ENCODE measurements at regions not wholly inside any gene's neighbourhood (a gene's known extent, or its start where the extent isn't known, plus 50 kb on each side); places are given as distances from the start of the nearest gene placed in this dataset.

DNA sequence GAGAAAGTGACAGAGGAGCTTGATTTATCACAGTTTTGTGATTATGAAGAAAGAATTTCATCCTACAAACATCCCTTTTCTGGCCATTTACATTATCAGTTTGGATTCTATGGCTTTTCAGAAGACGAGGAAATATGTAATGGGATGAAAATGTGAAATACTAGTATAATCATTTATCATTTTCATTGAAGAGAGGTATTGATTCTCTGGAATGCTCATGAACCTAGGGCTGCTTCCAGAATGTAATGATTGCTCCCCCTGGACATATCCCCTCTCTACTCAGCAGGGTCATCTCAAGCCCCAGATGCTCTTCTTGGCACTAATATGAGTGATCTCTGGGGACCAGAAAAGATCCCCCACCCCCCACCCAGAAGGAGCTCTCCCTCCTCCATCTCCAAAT is 106.7 kb upstream of the ZNF618 start:
- in situ Hi-C loops (cut with HindIII; ENCODE audit: low pct_ligation_motif_present, low pct_unique_long_range_greater_than_20kb, low sequenced_read_pairs), result no loop called here
- DNase-seq, result no peak

DNA sequence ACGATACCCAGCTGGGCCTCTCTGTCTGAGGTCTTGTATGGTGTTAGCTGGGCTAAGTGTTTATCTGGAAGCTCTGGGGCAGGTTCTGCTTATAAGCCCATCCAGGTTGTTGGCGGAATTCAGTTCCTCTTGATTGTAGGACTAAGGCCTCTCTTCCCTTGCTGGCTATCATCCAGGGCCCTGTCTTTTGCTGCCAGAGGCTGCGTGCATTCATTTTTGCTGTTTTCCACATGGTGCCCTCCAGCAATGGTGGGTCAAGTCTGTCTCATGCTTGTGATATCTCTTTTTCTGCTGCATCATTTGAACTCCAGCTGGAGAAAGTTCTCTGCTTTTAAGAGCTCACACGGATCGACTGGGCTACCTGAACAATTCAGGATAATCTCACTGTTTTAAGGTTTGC is 105.7 kb upstream of the ZNF618 start:
- in situ Hi-C loops (cut with HindIII; ENCODE audit: low pct_ligation_motif_present, low pct_unique_long_range_greater_than_20kb, low sequenced_read_pairs), result no loop called here
- DNase-seq, result no peak

DNA sequence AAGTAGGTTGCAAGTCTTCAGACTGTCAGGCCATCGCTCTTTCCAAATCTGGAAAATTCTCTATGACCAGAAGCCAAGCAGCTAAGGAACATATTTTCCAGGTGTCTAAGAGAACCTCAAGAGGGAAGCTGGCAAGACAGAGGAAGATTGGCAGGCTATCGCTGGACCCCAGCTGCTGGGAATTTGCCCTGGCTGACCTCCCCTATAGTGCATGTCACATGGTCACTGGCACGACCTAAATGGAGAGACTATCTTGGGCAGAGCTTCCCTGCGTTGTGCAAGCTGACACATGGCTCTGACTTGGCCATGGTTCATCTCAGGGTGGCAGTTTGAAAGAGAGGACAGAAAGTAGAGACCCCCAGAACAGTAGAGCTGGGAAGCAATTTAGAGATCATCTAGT is 104.9 kb upstream of the ZNF618 start:
- DNase-seq, result no peak
- in situ Hi-C loops (cut with HindIII; ENCODE audit: low pct_ligation_motif_present, low pct_unique_long_range_greater_than_20kb, low sequenced_read_pairs), result no loop called here

DNA sequence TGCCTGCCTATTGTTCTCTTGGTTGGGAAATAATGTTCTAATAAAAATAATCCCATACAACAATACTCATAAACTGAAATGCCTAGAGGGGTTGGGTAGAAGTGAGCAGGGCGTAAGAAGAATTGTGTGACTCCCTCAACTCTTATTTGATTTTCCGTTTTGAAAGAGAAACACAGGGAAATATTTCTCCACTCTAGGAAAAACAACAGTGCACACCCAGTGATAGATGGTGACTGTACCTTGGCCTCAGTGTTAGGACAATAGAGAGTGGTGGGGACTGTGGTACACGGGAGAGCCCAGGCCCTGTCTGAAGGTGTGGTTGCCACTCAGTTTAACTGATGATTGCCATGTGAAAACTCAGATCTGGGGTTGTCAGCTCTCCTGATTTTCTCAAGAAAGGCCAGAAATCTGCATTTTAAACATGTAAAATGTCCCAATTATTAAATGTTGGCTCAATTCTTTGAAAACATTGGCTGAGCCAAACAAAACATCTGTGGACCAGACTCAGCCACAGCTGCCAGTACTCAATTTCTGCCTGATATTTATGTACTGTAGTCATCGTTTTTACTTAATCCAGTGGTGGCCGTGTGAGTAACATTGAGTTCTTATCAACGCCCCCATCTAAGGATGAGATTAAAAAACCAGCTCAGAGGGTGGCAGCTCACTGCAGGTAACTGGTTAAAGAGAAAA is 103.8 kb upstream of the ZNF618 start:
- in situ Hi-C loops (cut with HindIII; ENCODE audit: low pct_ligation_motif_present, low pct_unique_long_range_greater_than_20kb, low sequenced_read_pairs), result no loop called here
- DNase-seq, result no peak

DNA sequence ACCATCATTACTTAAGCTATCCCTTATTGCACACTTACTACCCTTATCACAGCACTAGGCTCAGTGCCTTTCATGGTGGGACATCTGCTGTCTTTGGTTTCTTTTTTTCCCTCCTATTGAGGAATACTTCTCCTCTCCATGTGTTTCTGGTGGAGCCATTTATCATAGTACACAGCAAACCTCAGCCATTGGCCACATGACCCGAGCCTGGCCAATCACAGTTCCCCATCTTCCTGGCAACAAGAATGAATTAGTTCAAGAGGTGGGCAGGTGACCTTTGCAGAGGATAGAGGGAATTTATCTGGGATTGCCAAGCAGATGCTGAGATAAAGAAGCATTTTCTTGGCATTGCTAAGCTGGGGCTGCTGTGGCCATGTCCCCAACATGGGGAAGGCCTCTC is 101.1 kb upstream of the ZNF618 start:
- in situ Hi-C loops (cut with HindIII; ENCODE audit: low pct_ligation_motif_present, low pct_unique_long_range_greater_than_20kb, low sequenced_read_pairs), result no loop called here
- DNase-seq, result no peak

DNA sequence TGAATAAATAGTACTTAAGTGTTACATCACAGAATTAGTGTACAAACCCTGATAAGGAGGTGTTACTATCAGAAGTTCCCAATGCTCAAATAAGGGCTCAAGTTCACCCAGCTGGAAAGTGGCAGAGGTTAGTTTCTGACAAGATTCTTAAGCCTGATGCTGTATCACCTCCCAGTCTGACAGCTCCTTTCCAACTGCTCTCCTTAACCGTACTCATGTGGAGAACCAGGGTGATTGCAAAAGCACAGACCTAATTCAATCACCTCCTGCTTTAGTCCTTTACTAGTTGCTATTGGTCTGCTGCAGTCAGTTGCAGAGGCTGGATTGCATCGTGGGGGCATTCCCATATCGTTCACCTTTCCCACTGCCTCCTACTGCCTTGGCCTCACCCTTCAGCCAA is 100.4 kb upstream of the ZNF618 start:
- no peak for DNase-seq
- in situ Hi-C loops (cut with HindIII; ENCODE audit: low pct_ligation_motif_present, low pct_unique_long_range_greater_than_20kb, low sequenced_read_pairs), result no loop called here

DNA sequence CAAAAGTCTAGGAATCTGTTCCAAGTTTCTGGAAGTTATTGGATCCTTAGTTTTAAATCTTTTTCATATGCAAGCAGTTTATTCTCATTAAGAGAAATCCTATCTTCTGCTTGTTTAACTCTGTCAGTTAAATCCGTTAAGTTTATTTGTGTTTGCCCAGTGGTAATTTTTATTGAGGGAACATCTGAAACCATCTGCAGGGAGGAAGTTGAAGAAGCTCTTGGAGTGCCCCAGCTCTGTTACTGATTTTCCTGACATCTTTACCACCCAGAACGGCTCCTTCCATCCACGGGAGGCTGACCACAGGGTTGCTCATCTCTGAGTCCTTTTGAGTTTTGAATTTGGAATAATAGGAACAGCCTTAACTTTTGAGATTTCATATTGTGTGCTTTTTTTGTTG is 99.9 kb upstream of the ZNF618 start:
- in situ Hi-C loops (cut with HindIII; ENCODE audit: low pct_ligation_motif_present, low pct_unique_long_range_greater_than_20kb, low sequenced_read_pairs), result no loop called here
- DNase-seq, result no peak

DNA sequence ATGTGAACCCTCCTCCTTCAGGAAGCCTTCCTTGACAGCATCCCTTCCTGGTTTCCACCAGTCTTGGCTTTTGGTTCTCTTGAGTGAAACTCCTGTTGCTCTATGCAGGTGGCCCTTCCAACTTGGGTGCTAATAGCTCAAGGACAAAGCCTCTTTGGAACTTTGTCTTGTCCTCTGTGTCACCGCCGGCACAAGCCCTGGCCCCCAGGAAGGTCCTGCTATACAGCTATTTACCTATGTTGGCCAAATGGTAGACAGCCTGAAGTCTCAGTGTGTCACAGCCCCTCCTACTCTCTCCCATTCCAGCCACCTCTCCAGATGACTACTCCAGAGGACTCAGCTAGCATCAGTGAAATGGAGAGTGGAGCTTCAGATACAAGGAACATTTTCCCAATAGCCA is 94.7 kb upstream of the ZNF618 start:
- no peak for DNase-seq
- in situ Hi-C loops (cut with HindIII; ENCODE audit: low pct_ligation_motif_present, low pct_unique_long_range_greater_than_20kb, low sequenced_read_pairs), result no loop called here

DNA sequence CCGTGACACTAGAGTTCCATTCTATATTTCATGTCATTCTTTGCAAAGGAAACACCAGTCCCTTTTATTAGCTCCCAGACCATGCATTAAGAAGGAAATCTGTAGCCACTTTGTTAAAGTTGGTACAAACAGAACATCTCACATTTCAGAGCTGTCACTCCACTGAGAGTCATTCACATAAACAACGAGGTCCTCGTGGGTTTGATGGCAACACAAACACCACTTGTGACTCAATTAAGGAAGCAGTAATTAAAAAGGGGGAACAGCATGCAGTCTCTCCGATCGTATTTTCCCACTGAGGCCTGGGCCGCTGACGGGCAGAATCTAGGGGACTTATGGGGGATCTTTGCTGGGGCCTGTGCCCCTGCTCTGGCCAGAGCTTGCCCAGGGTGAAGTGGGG is 94.2 kb upstream of the ZNF618 start:
- DNase-seq, result no peak
- in situ Hi-C loops (cut with HindIII; ENCODE audit: low pct_ligation_motif_present, low pct_unique_long_range_greater_than_20kb, low sequenced_read_pairs), result no loop called here

DNA sequence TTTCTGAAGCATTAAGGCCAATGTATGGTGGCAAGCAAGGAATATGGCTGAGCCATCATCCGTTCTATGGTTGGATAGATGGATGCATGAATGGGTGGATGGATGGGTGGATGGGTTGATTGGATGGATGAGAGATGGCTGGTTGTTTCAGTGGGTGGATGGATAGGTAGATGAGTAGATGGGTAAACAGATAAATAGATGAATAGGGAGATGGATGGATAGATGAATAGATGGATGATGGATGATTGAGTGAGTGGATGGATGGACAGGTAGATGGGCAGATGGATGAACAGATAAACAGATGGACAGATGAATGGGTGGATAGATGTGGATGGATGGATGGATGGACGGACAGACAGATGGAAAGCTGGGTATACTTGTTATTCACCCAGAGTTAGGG is 92.6 kb upstream of the ZNF618 start:
- in situ Hi-C loops (cut with HindIII; ENCODE audit: low pct_ligation_motif_present, low pct_unique_long_range_greater_than_20kb, low sequenced_read_pairs), result no loop called here
- DNase-seq, result no peak

DNA sequence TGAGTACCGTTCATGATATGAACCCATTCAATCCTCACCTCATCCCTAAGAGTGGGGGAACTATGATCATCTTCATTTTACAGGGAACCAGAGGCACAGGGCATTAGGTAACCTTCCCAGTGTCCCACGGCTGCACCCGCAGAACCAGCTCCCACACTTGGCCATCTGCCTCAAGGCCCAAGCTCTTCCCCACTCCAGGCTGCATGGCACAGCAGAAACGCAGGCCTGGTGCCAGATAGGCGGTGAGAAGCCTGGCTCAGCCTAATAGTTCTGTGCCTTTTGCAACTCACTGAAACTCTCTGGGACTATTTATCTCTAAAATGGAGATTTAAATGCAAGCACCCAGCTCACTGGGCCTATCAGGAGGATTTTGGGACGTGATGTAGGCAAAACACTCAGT is 90.8 kb upstream of the ZNF618 start:
- DNase-seq, result no peak
- in situ Hi-C loops (cut with HindIII; ENCODE audit: low pct_ligation_motif_present, low pct_unique_long_range_greater_than_20kb, low sequenced_read_pairs), result no loop called here

DNA sequence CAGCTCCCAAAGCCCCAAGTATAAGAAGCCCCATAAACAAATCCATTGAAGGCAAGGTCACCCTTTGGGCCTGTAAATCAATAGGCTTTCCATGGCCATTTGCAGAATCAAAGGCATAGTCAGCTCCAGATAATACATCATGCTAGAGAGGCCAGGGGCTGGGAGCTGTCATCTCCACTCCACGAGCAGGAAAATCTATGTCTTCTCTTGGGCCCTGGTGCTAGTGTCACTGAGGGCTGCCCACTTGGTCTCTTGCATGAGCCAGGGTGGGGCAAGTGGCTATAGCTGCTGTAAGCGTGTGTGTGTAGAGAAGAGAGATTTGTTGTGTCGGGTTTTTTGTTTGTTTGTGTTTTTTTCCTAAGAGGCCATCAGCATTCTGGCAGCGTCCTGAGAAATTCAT is 90.0 kb upstream of the ZNF618 start:
- in situ Hi-C loops (cut with HindIII; ENCODE audit: low pct_ligation_motif_present, low pct_unique_long_range_greater_than_20kb, low sequenced_read_pairs), result no loop called here
- DNase-seq, result no peak

DNA sequence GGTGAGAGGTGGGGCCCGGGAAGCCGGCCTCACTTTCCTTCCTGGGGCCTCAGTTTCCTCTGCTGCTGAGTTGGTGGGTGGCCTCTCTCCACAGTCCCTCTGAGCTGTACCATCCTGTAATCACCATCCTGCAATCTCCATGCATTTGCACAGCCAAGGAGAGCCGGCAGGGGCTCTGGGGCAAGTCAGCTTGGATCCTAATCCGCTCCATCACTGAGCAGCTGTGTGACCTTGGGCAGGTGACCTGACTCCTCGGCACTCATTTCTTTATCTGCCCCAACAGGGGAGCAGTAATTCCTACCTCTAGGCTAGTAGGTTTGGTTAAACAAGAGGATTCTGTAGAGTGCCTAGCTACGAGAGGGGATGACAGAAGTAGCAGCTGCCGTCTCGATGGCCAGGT is 88.2 kb upstream of the ZNF618 start:
- no peak for DNase-seq
- in situ Hi-C loops (cut with HindIII; ENCODE audit: low pct_ligation_motif_present, low pct_unique_long_range_greater_than_20kb, low sequenced_read_pairs), result no loop called here

DNA sequence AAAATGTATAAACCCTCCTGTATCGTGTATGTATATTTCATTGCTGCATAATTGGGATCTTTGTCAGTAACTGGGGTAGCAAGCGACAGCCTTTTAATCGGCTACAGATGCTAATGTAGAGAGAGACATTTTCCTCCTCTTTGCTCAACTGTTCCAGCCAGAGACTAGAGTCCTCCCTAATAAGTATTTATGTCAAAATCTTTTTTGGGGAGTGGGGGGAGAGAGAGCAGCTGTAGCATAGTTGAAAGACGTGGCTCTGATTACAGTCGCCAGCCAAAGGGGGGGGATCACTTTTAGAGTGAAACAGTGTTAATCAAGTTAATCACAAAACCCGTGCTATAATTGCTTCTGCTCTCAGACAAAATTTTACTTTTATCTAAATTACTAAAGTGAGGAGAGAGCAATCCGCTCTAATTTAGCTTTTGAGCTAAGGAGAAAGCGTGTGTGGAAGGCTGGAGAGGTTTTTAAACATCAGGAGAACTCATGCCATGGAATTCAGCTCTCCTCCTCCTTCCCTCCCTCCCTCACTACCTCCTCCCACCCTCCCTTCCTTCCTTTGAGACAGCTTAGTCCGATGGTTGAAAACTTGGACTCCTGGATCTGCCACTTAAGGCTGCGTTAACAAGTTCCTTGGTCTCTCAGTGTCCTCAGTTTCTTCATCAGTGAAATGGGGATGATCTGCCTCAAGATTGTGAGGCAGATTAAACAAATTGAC is 87.3 kb upstream of the ZNF618 start:
- in situ Hi-C loops (cut with HindIII; ENCODE audit: low pct_ligation_motif_present, low pct_unique_long_range_greater_than_20kb, low sequenced_read_pairs), result no loop called here
- no peak for DNase-seq

DNA sequence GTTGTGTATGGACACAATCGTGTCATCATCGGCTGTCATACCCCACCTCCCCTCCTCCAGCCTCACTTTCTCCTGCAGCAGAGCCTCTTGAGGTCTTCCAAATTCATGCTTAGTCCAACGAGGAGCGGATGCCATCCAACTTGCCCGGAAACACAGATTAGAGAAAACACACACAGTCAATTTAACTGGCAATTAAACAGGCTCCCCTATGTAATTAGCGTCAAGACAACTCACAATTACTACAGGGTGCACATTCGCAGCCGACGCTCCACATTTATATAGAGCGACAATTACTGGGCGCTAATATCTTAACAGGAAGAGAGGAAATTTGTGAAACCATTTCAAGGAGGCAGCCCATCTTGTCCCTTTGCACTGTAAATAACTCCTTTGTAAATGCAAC is 86.0 kb upstream of the ZNF618 start:
- in situ Hi-C loops (cut with HindIII; ENCODE audit: low pct_ligation_motif_present, low pct_unique_long_range_greater_than_20kb, low sequenced_read_pairs), result no loop called here
- no peak for DNase-seq

DNA sequence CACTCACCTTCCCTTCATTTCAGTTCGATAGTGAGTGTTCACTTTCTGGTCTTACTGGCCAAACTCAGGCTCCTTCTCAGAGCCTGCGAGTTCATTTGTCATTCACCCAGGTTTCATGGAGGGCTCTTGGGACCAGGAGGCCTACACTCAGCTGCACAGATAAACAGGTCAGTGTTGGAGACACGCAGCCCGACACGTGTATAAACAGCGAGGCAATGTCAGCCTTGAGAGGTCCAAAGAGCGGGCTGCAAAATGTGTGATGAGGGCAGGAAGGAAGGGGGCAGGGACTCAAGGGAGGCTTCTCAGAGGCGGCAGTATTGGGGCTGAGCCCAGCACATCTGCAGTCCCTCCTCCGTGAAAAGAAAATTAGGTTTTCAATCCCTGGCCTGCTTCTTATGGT is 82.6 kb upstream of the ZNF618 start:
- DNase-seq, result no peak
- in situ Hi-C loops (cut with HindIII; ENCODE audit: low pct_ligation_motif_present, low pct_unique_long_range_greater_than_20kb, low sequenced_read_pairs), result no loop called here

DNA sequence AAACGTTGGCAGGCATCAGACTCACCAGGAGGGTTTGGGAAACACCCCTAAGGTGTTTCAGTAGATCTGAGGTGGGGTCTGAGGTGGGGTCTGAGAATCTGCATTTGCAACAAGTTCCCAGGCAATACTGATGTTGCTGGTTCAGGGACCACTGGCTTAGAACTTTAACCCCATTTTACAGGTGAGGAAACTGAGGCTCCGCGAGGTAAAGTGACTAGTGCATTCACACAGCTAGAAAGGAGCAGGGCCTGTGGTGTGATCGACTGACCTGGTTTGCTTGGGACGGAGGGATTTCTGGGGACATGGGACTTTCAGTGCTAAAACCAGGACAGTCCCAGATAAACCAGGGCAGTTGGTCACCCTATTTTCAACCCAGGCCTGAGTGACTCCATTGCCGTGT is 81.4 kb upstream of the ZNF618 start:
- in situ Hi-C loops (cut with HindIII; ENCODE audit: low pct_ligation_motif_present, low pct_unique_long_range_greater_than_20kb, low sequenced_read_pairs), result no loop called here
- DNase-seq, result no peak

DNA sequence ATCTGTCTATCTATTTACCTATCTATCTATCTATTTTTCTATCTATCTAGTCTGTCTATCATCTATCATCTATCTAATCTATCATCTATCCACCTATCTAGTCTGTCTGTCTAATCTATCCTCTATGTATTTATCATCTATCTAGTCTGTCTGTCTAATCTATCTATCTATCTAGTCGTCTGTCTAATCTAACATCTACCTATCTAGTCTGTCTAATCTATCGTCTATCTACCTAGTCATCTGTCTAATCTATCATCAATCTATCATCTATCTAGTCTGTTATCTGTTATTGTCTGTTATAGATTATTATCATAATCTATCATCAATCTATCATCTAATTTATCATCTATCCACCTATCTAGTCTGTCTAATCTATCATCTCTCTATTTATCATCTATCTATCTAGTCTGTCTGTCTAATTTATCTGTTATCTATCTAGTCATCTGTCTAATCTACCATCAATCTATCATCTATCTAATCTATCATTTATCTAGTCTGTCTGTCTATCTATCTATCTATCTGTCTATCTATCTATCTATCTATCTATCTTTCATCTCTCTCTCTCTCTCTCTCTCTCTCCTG is 80.2 kb upstream of the ZNF618 start:
- DNase-seq, result no peak
- in situ Hi-C loops (cut with HindIII; ENCODE audit: low pct_ligation_motif_present, low pct_unique_long_range_greater_than_20kb, low sequenced_read_pairs), result no loop called here

DNA sequence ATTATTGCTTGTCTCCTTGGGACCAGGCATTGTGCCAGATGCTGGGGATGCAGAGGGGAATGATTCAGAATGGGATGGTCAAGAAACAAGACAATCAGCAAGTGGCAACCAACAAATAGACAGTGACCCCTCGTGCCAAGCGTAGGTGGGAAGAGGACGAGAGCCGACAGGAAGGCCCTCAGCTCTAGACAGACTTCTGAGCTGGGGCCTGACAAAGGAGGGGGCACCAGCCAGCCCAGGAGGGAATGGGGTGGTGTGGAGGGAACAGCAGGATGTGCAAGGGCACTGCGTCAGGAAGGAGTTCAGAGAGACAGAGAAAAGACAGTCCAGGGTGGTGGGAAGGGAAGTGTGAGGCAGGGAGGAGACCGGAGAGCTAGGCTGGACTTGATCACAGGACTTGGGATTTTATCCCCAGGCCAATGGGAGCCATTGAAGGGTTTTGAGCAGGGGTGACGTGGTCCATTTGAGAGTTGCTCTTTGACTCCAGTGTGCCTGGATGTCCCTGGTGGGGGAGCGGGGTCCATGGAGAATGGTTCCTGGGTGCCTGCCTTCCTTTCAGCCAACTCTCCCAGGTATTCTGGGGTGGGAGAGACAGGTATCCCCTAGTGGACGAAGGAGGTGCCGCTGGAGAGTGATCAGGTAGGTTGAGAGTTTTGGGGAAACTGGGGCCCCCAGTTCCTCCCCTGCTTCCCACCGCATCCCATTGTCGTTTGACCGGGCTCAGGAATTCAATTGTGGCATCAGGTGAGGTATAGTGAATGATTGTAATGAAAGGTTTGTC is 79.3 kb upstream of the ZNF618 start:
- DNase-seq, result no peak
- in situ Hi-C loops (cut with HindIII; ENCODE audit: low pct_ligation_motif_present, low pct_unique_long_range_greater_than_20kb, low sequenced_read_pairs), result no loop called here
